IMR-90 (cell line): ENCODE measurements at regions not wholly inside any gene's neighbourhood (a gene's known extent, or its start where the extent isn't known, plus 50 kb on each side); places are given as distances from the start of the nearest gene placed in this dataset.

Experiments used
- ATAC-seq: fragments of 200-7000 bp; cut with Tn5 transposase; 2 replicates; pipeline ENCODE4 v1.9.1; 2020; ENCODE audit warnings: low read depth, mild to moderate bottlenecking, moderate library complexity
- BruUV-seq: library from RNA; stranded (reverse); fragments of 400-500 nt; replicated peaks from 2 replicates; lab custom pipeline; 2021; lab: Mats Ljungman, UMichigan
- CTCF ChIA-PET: fragments of 300-600 bp; formaldehyde crosslinking; extraction: SDS; loops from one replicate; lab custom pipeline; 2021; ENCODE audit warnings: antibody characterized with exemption; lab: Yijun Ruan, JAX
- POLR2A ChIA-PET: fragments of 300-600 bp; sonication (Branson Sonifier 250); formaldehyde crosslinking; loops from one replicate; lab custom pipeline; 2022; ENCODE audit warnings: antibody characterized with exemption; ENCODE audit not compliant: unreplicated experiment; lab: Charles Lee
- DNase-seq: peaks from one replicate; pipeline ENCODE4 v3.0.0; 2013
- H2AFZ ChIP-seq: replicated peaks from 2 replicates; pipeline ENCODE3; 2013; ENCODE audit warnings: low read length, mild to moderate bottlenecking; ENCODE audit not compliant: poor library complexity
- H2AK5ac ChIP-seq: 2 replicates; pipeline ENCODE4 v1.6.1; 2013; ENCODE audit warnings: low read depth, low read length, inconsistent platforms
- H2AK9ac ChIP-seq: replicated peaks from 2 replicates; pipeline ENCODE3; 2013; ENCODE audit warnings: mild to moderate bottlenecking, low read depth, low read length, moderate library complexity; ENCODE audit not compliant: poor library complexity
- H2BK120ac ChIP-seq: 2 replicates; pipeline ENCODE4 v1.6.1; 2013; ENCODE audit warnings: low read depth, low read length, inconsistent platforms
- H2BK15ac ChIP-seq: 3 replicates; pipeline ENCODE4 v1.6.1; 2013; ENCODE audit warnings: low read depth, low read length, inconsistent platforms
- H2BK20ac ChIP-seq: 2 replicates; pipeline ENCODE4 v1.6.1; 2013; ENCODE audit warnings: low read depth, mild to moderate bottlenecking, inconsistent platforms, low read length, moderate library complexity
- H2BK5ac ChIP-seq: 2 replicates; pipeline ENCODE4 v1.6.1; 2013; ENCODE audit warnings: mild to moderate bottlenecking, low read depth, low read length, inconsistent platforms; ENCODE audit not compliant: poor library complexity, severe bottlenecking
- H3K14ac ChIP-seq: replicated peaks from 2 replicates; pipeline ENCODE4 v1.6.1; 2013; ENCODE audit warnings: low read depth, low read length, inconsistent platforms
- H3K18ac ChIP-seq: 2 replicates; pipeline ENCODE4 v1.6.1; 2013; ENCODE audit warnings: low read depth, low read length, control low read depth
- H3K23ac ChIP-seq: 2 replicates; pipeline ENCODE4 v1.6.1; 2013; ENCODE audit warnings: low read depth, low read length, inconsistent platforms
- H3K27ac ChIP-seq: 2 replicates; pipeline ENCODE4 v1.5.1; 2013; ENCODE audit warnings: mild to moderate bottlenecking, control low read depth, low read length; ENCODE audit not compliant: insufficient read depth
- H3K27me3 ChIP-seq: 2 replicates; pipeline ENCODE4 v1.6.1; 2013; ENCODE audit warnings: low read length; ENCODE audit not compliant: control insufficient read depth, insufficient read depth
- H3K36me3 ChIP-seq: 2 replicates; pipeline ENCODE4 v1.6.1; 2013; ENCODE audit warnings: low read length, mixed read lengths; ENCODE audit not compliant: control insufficient read depth, insufficient read depth
- H3K4ac ChIP-seq: 2 replicates; pipeline ENCODE4 v1.6.1; 2013; ENCODE audit warnings: low read depth, low read length, inconsistent platforms
- H3K4me1 ChIP-seq: 2 replicates; pipeline ENCODE4 v1.6.1; 2013; ENCODE audit warnings: low read length, mixed read lengths; ENCODE audit not compliant: control insufficient read depth, insufficient read depth
- H3K4me2 ChIP-seq: 2 replicates; pipeline ENCODE4 v1.6.1; 2013; ENCODE audit warnings: low read depth, mild to moderate bottlenecking, control low read depth, low read length, moderate library complexity
- H3K4me3 ChIP-seq: 2 replicates; pipeline ENCODE4 v1.5.1; 2013; ENCODE audit warnings: low read depth, mild to moderate bottlenecking, control low read depth, low read length, moderate library complexity; ENCODE audit not compliant: insufficient read depth
- H3K56ac ChIP-seq: 2 replicates; pipeline ENCODE4 v1.6.1; 2013; ENCODE audit warnings: low read length, inconsistent platforms; ENCODE audit not compliant: insufficient read depth; ENCODE audit errors: extremely low read depth
- H3K79me1 ChIP-seq, 2 experiments: 2 replicates each; pipeline ENCODE4 v1.6.1; 2013; ENCODE audit warnings: low read length in 2 of 2, inconsistent platforms in 1 of 2, low read depth in 1 of 2
- H3K9ac ChIP-seq: 2 replicates; pipeline ENCODE4 v1.6.1; 2013; ENCODE audit warnings: low read depth, low read length, control low read depth
- H3K9me1 ChIP-seq: 2 replicates; pipeline ENCODE4 v1.6.1; 2013; ENCODE audit warnings: low read length, inconsistent platforms; ENCODE audit not compliant: insufficient read depth
- H3K9me3 ChIP-seq: 2 replicates; pipeline ENCODE4 v1.6.1; 2013; ENCODE audit warnings: low read length; ENCODE audit not compliant: control insufficient read depth, insufficient read depth
- H4K20me1 ChIP-seq: 2 replicates; pipeline ENCODE4 v1.6.1; 2013; ENCODE audit warnings: low read length, inconsistent platforms; ENCODE audit not compliant: insufficient read depth
- H4K5ac ChIP-seq: 2 replicates; pipeline ENCODE4 v1.6.1; 2013; ENCODE audit warnings: mild to moderate bottlenecking, low read depth, low read length, control low read depth
- H4K8ac ChIP-seq, 2 experiments: 2 replicates each; pipeline ENCODE4 v1.6.1; 2013; ENCODE audit warnings: low read depth in 2 of 2, low read length in 2 of 2, control low read depth in 1 of 2, inconsistent platforms in 1 of 2
- H4K91ac ChIP-seq: 2 replicates; pipeline ENCODE4 v1.6.1; 2013; ENCODE audit warnings: low read depth, low read length, inconsistent platforms; ENCODE audit not compliant: insufficient read depth
- BHLHE40 ChIP-seq: fragments of 150-350 bp; IDR thresholded peaks from 2 replicates; pipeline ENCODE4 v1.6.1; 2016; ENCODE audit warnings: mild to moderate bottlenecking, low read depth, low read length
- CEBPB ChIP-seq: IDR thresholded peaks from 2 replicates; pipeline ENCODE4 v1.6.1; 2012; ENCODE audit warnings: low read depth, low read length, improper control_type of control experiment
- ELK1 ChIP-seq: fragments of 150-350 bp; IDR thresholded peaks from 2 replicates; pipeline ENCODE4 v1.6.1; 2016; ENCODE audit warnings: low read depth, mild to moderate bottlenecking, low read length, moderate library complexity, borderline replicate concordance
- MAFK ChIP-seq: IDR thresholded peaks from 2 replicates; pipeline ENCODE4 v1.6.1; 2012; ENCODE audit warnings: low read depth, low read length, improper control_type of control experiment
- MAZ ChIP-seq: IDR thresholded peaks from 2 replicates; pipeline ENCODE4 v1.6.1; 2012; ENCODE audit warnings: low read depth, mild to moderate bottlenecking, low read length, improper control_type of control experiment, moderate library complexity, borderline replicate concordance
- RCOR1 ChIP-seq: IDR thresholded peaks from 2 replicates; pipeline ENCODE4 v1.6.1; 2012; ENCODE audit warnings: mild to moderate bottlenecking, low read length, improper control_type of control experiment; ENCODE audit not compliant: insufficient replicate concordance
- RFX5 ChIP-seq: IDR thresholded peaks from 2 replicates; pipeline ENCODE4 v1.8.0; 2012; ENCODE audit warnings: low read depth, mild to moderate bottlenecking, low read length, moderate library complexity
- WGBS, 2 experiments: methylation state at CpG; one replicate each; pipeline versions ENCODE4 v1.1.5 to v1.1.7; 2013; ENCODE audit warnings: missing lambda C conversion rate in 2 of 2; ENCODE audit not compliant: insufficient read length in 1 of 2; ENCODE audit errors: extremely low coverage in 2 of 2; 5-methylcytosine and 5-hydroxymethylcytosine counted together
- dilution Hi-C: fragments of 300-500 bp; cut with HindIII; formaldehyde crosslinking; loops from one replicate; pipeline ENCODE4 v1.14.3; 2018; ENCODE audit warnings: low sequenced_read_pairs; ENCODE audit not compliant: unreplicated experiment
- in situ Hi-C: fragments of 300-500 bp; cut with MboI; formaldehyde crosslinking; loops from 3 replicates; pipeline ENCODE4 v1.14.3; 2019; ENCODE audit warnings: low sequenced_read_pairs, inconsistent platforms, mixed read lengths
- intact Hi-C: fragments of 100-400 bp; cut with micrococcal nuclease; formaldehyde crosslinking; loops from 2 replicates; pipeline ENCODE4 v1.10.0; 2022

- Histone ChIP-seq H3K36me3 (no peaks in the 10 kb centered on the region), H2BK5ac (no peak overlapping the region), H2AFZ (no peak overlapping the region), H4K8ac (no peak overlapping the region), H3K4me2 (no peak overlapping the region), H3K4me3 (no peak overlapping the region), H3K9ac (no peak overlapping the region), H3K9me3 (no peaks in the 10 kb centered on the region), H2BK15ac (no peak overlapping the region), H3K56ac (no peak overlapping the region), H3K4me1 (no peaks in the 10 kb centered on the region), H4K20me1 (no peaks in the 10 kb centered on the region), H3K27me3 (no peaks in the 10 kb centered on the region), H2AK5ac (no peak overlapping the region), H2BK20ac (no peak overlapping the region), H3K27ac (no peak overlapping the region), H3K14ac (no peak overlapping the region), H2AK9ac (no peak overlapping the region), H4K91ac (no peak overlapping the region), H3K23ac (no peak overlapping the region), H3K18ac (no peak overlapping the region), H3K9me1 (no peaks in the 10 kb centered on the region), H2BK120ac (no peak overlapping the region), H3K79me1 (no peaks in the 10 kb centered on the region), H4K5ac (no peak overlapping the region), H3K4ac (no peak overlapping the region)
- no peak for TF ChIP-seq RFX5
- no peak for TF ChIP-seq MAFK
- peak; percentile 20; the same call in 1 of the 2 replicates for TF ChIP-seq CEBPB
- no peak for TF ChIP-seq RCOR1
- no peak for TF ChIP-seq MAZ
- no peak for TF ChIP-seq ELK1
- no peak for TF ChIP-seq BHLHE40
- WGBS, 2 experiments: no CpG with 5 or more reads among the region's 2 CpGs
- ChIA-PET CTCF (no interaction called here), POLR2A (no interaction called here)
- dilution Hi-C loops (no loop called here), intact Hi-C loops (no loop called here), in situ Hi-C loops (no loop called here)
- DNase-seq (no peak), ATAC-seq (no peak)
- BruUV-seq: no TSS peak
Measured at GRCh38 chr2:138319616-138320015, 182.0 kb upstream of the SPOPL start.
